GM13976 (cell line): ENCODE measurements at regions not wholly inside any gene's neighbourhood (a gene's known extent, or its start where the extent isn't known, plus 50 kb on each side); places are given as distances from the start of the nearest gene placed in this dataset.

ENCODE experiments used
- DNase-seq: peaks from one replicate; pipeline ENCODE4 v3.0.0; 2012; ENCODE audit warnings: low spot score
- in situ Hi-C: fragments of 300-500 bp; cut with MboI; formaldehyde crosslinking; loops from one replicate; pipeline ENCODE4 v1.12.0; 2022; ENCODE audit warnings: low sequenced_read_pairs, mixed read lengths, inconsistent platforms; ENCODE audit not compliant: unreplicated experiment
- TF ChIP-seq, protein P1 (sequence below): IDR thresholded peaks from 2 replicates; pipeline ENCODE4 v1.5.1; 2012; ENCODE audit warnings: borderline replicate concordance, mild to moderate bottlenecking; ENCODE audit not compliant: insufficient read depth; ENCODE audit errors: extremely low read depth, missing control alignments, control extremely low read depth

DNA sequence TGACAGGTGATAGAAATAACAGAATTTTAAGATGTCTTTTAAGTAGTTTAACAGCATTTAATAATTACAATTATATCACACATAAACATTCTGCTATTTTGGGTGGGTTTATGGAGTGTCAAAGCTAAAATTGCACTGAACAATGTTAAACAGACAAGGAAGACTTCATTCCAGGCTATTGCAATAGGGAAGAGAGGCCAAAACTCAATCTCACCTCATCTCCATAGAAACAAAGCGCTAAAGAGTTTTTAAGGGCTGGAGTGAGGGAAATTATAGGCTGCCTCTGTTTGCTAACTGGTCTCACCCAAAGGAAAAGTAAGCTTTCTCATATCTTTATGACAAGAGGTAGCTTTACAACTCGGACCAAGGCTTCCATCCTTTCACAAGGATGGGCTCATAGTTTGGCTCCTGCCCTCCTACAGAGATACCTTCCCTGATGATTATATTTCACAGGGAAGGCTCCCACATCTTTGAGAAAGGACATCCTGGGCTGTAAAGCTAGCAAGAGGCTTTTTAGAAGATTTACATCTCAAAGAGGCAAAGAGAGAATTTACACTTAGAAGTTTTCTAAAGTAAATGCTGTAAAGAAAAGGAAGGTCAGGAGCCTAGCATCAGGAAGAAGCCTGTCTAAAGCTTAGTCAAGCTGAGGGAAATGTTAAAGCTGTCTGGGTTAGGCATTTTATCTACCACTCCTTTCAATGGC is 350.2 kb upstream of the IMPG1 start:
- DNase-seq, result no peak

DNA sequence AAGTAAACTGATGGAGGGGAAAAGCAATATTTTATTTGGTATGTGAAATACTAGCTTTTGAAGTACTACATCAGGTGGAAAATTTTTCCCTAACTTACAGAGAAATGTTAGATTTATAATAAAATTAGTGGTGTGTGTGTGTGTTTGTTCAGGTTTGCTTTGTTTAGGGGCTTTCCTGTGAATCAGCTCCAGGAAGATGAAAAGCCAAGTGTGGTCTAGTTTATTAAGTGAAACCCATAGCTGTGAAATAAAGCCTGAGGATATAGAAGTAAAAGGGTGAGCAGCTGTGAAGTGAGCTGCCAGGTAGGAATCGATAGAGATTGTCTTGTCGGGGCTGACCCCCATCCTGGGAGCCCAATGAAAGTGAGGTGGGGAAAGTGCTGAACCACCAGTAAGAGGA is 347.6 kb upstream of the IMPG1 start:
- TF ChIP-seq, protein P1, sequence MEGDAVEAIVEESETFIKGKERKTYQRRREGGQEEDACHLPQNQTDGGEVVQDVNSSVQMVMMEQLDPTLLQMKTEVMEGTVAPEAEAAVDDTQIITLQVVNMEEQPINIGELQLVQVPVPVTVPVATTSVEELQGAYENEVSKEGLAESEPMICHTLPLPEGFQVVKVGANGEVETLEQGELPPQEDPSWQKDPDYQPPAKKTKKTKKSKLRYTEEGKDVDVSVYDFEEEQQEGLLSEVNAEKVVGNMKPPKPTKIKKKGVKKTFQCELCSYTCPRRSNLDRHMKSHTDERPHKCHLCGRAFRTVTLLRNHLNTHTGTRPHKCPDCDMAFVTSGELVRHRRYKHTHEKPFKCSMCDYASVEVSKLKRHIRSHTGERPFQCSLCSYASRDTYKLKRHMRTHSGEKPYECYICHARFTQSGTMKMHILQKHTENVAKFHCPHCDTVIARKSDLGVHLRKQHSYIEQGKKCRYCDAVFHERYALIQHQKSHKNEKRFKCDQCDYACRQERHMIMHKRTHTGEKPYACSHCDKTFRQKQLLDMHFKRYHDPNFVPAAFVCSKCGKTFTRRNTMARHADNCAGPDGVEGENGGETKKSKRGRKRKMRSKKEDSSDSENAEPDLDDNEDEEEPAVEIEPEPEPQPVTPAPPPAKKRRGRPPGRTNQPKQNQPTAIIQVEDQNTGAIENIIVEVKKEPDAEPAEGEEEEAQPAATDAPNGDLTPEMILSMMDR, result no peak
- no peak for DNase-seq
- in situ Hi-C loops, result no loop called here

More for the DNA sequence above, 350.2 kb upstream of the IMPG1 start:
- TF ChIP-seq, protein P1, result no peak
- in situ Hi-C loops, result no loop called here

DNA sequence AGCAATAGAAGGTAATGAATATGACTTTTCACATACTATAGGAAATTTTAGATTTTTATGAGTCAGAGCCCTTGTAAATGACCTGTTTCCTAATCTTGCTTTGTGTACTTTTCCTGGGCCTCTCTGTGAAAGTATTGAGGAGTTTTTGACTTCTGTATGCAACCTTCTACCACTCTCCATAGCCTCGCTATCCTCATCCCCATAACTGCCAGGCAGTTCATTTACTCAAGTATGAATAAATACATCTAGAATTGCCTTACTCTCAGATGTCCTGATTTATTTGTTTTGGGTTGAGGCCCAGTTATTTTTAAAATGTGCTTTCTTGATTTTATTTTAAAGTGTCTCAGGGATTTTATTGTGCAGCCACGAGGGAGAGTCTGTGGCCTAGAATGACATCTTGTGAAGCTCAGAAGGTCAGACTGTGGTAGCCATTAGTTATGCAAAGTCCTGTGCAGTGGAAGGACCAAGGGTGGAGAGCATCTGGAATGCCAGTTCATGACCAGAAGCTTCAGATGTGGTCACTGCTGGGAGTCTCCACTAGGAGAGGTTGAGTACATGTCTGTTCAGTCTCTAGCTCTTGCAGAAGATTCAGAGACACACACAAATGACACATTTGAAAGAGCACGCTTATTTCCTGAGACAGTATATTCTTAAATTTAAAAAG is 346.2 kb upstream of the IMPG1 start:
- TF ChIP-seq, protein P1, result no peak
- no peak for DNase-seq
- in situ Hi-C loops, result no loop called here

DNA sequence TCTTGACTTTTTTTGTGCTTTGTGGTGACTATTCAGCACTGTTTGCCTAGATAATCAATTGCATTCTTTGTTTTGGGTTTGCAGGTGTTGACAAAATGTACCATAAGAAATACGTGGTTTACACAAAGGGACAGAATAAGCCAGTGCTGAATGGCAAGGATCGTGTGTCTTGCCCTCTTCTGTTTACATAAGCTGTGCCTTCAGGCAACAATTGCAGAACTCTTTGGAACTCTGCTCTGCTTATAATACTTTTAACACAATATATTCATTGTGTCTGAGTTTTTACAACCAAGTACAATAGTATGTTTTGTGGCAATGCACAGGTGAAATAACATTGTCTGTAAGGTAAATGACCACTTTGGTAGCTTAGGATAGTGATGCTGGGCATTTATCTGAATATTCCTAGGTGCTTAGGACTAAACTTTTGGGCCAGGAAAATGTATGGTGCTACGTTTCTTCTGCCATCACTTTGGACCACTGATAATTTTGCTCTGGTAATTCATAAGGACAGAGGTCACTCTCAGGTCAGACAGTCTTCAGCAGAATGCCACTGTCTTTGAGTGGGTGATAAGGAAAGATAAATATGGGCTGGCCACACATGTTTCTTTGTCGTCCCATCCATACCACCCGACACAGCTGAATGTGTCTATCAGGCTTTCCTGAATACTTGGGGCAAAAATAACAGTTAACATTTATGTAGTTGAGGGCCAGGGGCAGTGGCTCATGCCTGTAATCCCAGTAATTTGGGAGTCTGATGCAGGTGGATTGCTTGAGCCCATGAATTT is 344.6 kb upstream of the IMPG1 start:
- TF ChIP-seq, protein P1, result no peak
- in situ Hi-C loops, result no loop called here
- DNase-seq, result no peak

DNA sequence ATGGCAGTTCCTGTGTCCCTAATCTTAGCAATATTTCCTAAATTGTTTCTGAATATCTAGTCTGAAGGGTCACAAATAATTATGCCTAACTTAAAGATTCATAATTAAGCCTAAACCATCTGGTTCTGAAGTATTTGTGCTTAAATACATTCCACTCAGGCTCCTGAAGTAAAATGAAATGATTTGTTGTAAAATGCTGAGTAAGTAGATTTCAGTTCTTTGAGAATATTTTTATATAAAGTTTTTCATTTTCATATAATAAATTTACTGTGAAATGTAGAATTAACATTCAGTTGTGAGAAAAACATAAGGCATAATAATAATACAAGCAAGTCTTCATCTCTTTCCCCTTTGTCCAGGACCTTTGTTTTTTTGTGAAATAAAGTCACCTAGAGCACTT is 330.6 kb upstream of the IMPG1 start:
- TF ChIP-seq, protein P1, result no peak
- in situ Hi-C loops, result no loop called here
- no peak for DNase-seq

DNA sequence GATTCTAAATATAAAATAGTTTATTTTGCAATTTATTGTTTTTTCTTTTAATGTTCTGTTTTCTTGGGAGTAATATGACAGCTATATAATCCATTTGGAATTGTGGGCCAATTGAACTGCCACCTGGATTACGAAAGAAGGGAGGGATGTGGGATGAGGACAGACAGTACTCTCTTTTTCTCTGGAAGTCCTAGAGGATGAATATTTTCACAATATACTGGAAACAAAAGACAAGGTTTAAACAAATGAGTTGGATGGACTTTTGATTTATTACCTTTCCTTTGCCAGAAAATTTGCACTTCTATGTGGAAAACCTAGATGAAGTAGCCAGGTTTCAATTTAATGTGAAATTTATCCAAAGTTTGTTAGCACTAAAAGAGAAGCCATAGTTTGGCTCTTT is 325.5 kb upstream of the IMPG1 start:
- TF ChIP-seq, protein P1, result no peak
- in situ Hi-C loops, result no loop called here
- DNase-seq, result no peak
